Ovary (tissue), 7 donors: ENCODE measurements at regions not wholly inside any gene's neighbourhood (a gene's known extent, or its start where the extent isn't known, plus 50 kb on each side); places are given as distances from the start of the nearest gene placed in this dataset.

Experiments used
- DNase-seq, 5 donors: peaks; one replicate each; pipeline ENCODE4 v3.0.0-alpha.2; 2019 to 2020
- H3K27ac ChIP-seq, 2 donors: fragments of 200-600 bp; one replicate each; pipeline versions ENCODE4 v1.5.1 to v1.8.0; 2019 to 2022
- H3K27me3 ChIP-seq: fragments of 200-600 bp; one replicate; pipeline ENCODE4 v1.8.0; 2022
- H3K36me3 ChIP-seq: fragments of 200-600 bp; sonication (generic); one replicate; pipeline ENCODE4 v1.5.1; 2019
- H3K4me1 ChIP-seq: one replicate; pipeline ENCODE4 v1.8.1; 2013; ENCODE audit warnings: mild to moderate bottlenecking, moderate library complexity; ENCODE audit not compliant: insufficient read depth
- H3K4me3 ChIP-seq: fragments of 200-600 bp; sonication (generic); one replicate; pipeline ENCODE4 v1.5.1; 2017
- H3K9me3 ChIP-seq, 2 donors: fragments of 200-600 bp in 1 of 2; sonication (generic) in 1 of 2; one replicate each; pipeline versions ENCODE4 v1.5.1 to v1.8.1; 2013 to 2019; ENCODE audit warnings: mild to moderate bottlenecking in 1 of 2, moderate library complexity in 1 of 2
- CTCF ChIP-seq, 3 donors: fragments of 450-650 bp in 2 of 3; fragments of 200-600 bp in 1 of 3; IDR thresholded peaks; one replicate each; pipeline versions ENCODE4 v1.5.1 to v1.8.0; 2016 to 2022; ENCODE audit warnings: antibody characterized with exemption in 3 of 3, mild to moderate bottlenecking in 1 of 3
- EP300 ChIP-seq: sonication (generic); formaldehyde crosslinking; IDR thresholded peaks from one replicate; pipeline ENCODE4 v1.6.1; 2017; ENCODE audit warnings: antibody characterized with exemption
- POLR2A ChIP-seq: fragments of 450-650 bp; IDR thresholded peaks from one replicate; pipeline ENCODE4 v1.6.1; 2017; ENCODE audit warnings: antibody characterized with exemption, mild to moderate bottlenecking, moderate library complexity
- WGBS, 3 donors: extraction: QIAGEN DNeasy Blood & Tissue Kit in 1 of 3; methylation state at CpG; one replicate each; pipeline versions ENCODE4 v1.1.5 to v1.1.7; 2013 to 2017; 5-methylcytosine and 5-hydroxymethylcytosine counted together
- intact Hi-C, 4 donors: fragments of 100-400 bp; cut with DNase I; formaldehyde crosslinking; loops; one replicate each; pipeline versions ENCODE4 v1.11.0 to v1.15.1; 2022 to 2023
- donor health status: DM: no; HTN: no; CAD: no; lungs with moderate emphysema.
- donor health status: DM: no; HTN: no; CAD: no.
- donor health status: Bipolar disorder and iron deficiency.
- donor health status: DM: no; HTN: no; CAD: no.
- donor health status: DM: yes; HTN: yes; CAD: no.

- no peaks in the 10 kb centered on the region for H3K9me3 ChIP-seq
- TF ChIP-seq POLR2A, result no peak
- TF ChIP-seq CTCF (IDR thresholded peaks at IDR 0.05), result no peak
- no peak for TF ChIP-seq EP300
- no peaks in the 10 kb centered on the region for H3K27me3 ChIP-seq
- H3K4me1 ChIP-seq, result no peaks in the 10 kb centered on the region
- 39 to 68% (median 45%) methylated on average over 2 of the region's 2 CpGs for WGBS, 3 donors
- no peak overlapping the region for H3K4me3 ChIP-seq
- no peak overlapping the region for H3K27ac ChIP-seq
- DNase-seq, result no peak
- H3K36me3 ChIP-seq, result no peaks in the 10 kb centered on the region
- intact Hi-C loops, result no loop called here
Measured at GRCh38 chr6:22642254-22642653, 72.9 kb downstream of the HDGFL1 start.

- H3K27ac ChIP-seq, result no peak overlapping the region
- H3K27me3 ChIP-seq, result no peaks in the 10 kb centered on the region
- intact Hi-C loops, result no loop called here
- H3K4me1 ChIP-seq, result no peaks in the 10 kb centered on the region
- TF ChIP-seq CTCF (IDR thresholded peaks at IDR 0.05), result no peak
- no peak for TF ChIP-seq EP300
- TF ChIP-seq POLR2A, result no peak
- H3K9me3 ChIP-seq, result no peaks in the 10 kb centered on the region
- DNase-seq, result no peak
- no peak overlapping the region for H3K4me3 ChIP-seq
- no peaks in the 10 kb centered on the region for H3K36me3 ChIP-seq
- 89 to 94% (median 91%) methylated on average over 10 of the region's 10 CpGs for WGBS, 3 donors
Measured at GRCh38 chr6:22643780-22644179, 74.4 kb downstream of the HDGFL1 start.

GRCh38 chr6:22647719-22648118 lies 78.4 kb downstream of the HDGFL1 start:
- intact Hi-C loops, result no loop called here
- Histone ChIP-seq H3K9me3 (no peaks in the 10 kb centered on the region), H3K36me3 (no peaks in the 10 kb centered on the region), H3K4me1 (no peaks in the 10 kb centered on the region), H3K27me3 (no peaks in the 10 kb centered on the region), H3K27ac (no peak overlapping the region), H3K4me3 (no peak overlapping the region)
- no peak for DNase-seq
- WGBS, 3 donors, result 73 to 78% (median 73%) methylated on average over 3 of the region's 3 CpGs
- no peak for TF ChIP-seq CTCF (IDR thresholded peaks at IDR 0.05)
- TF ChIP-seq EP300, result no peak
- TF ChIP-seq POLR2A, result no peak

GRCh38 chr6:22651731-22652130 lies 82.4 kb downstream of the HDGFL1 start:
- TF ChIP-seq POLR2A (no peak), CTCF (IDR thresholded peaks at IDR 0.05) (no peak), EP300 (no peak)
- no peak overlapping the region for H3K4me3 ChIP-seq
- no peaks in the 10 kb centered on the region for H3K4me1 ChIP-seq
- WGBS, 3 donors, result 87 to 91% (median 89%) methylated on average over 3 of the region's 3 CpGs
- H3K36me3 ChIP-seq, result no peaks in the 10 kb centered on the region
- no peak overlapping the region for H3K27ac ChIP-seq
- no peaks in the 10 kb centered on the region for H3K27me3 ChIP-seq
- intact Hi-C loops, result no loop called here
- H3K9me3 ChIP-seq, result no peaks in the 10 kb centered on the region
- DNase-seq, result no peak
